GM12892 (cell line): ENCODE measurements at regions not wholly inside any gene's neighbourhood (a gene's known extent, or its start where the extent isn't known, plus 50 kb on each side); places are given as distances from the start of the nearest gene placed in this dataset.
"Not testable (repeated sequence)": the region's sequence is repeated elsewhere in the genome, so short reads cannot be mapped to it uniquely, and the experiment has no call there.

Experiments used
- POLR2AphosphoS5 ChIP-seq: IDR thresholded peaks from 2 replicates; pipeline ENCODE4 v1.6.1; 2011; ENCODE audit warnings: low read depth, low read length, control low read depth
- TAF1 ChIP-seq: IDR thresholded peaks from 2 replicates; pipeline ENCODE4 v1.6.1; 2011; ENCODE audit warnings: low read depth, mild to moderate bottlenecking, control low read depth, low read length, borderline replicate concordance

DNA sequence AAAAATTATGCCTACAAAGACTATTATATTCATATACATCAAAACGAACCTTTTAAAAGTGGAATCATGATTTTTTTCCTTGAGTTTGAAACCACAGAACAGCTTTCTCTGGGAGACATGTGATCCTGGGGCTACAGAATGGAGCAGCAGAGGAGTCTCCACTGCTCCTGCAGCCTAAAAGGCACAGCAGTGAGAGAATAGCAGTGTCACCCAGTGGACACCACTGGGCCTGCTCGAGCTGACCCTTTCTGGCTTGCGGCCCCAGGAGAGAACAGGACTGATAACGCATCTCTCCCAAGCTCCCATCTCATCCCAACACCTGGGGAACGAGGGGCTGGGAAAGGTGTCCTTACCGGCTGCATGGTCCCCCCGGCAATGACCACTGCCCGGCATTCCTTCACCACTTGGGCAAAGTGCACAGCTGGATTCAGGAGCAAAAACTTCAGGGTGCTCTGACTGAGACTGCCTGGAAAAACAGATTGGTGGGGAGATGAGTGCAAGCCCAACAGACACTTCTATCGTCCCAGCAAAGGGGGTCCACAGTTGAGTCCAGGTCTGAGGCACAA lies 183.5 kb downstream of the KLRB1 start:
- not testable (repeated sequence) for TF ChIP-seq TAF1, POLR2AphosphoS5
